ENCODE measurements at regions not wholly inside any gene's neighbourhood (a gene's known extent, or its start where the extent isn't known, plus 50 kb on each side); places are given as distances from the start of the nearest gene placed in this dataset.

- TF ChIP-seq HDGF (IDR thresholded peaks at IDR 0.05; ENCODE audit: borderline replicate concordance) (no peak), FOXA1 (IDR thresholded peaks at IDR 0.05) (no peak), FOXM1 (IDR thresholded peaks at IDR 0.05; ENCODE audit: borderline replicate concordance) (no peak)
These were observed 96.8 kb upstream of the USP15 start for GRCh38 chr12:62163368-62163767.

Data from HEK293T (cell line).